CD4-positive, CD25-positive, alpha-beta regulatory T cell (primary cell): ENCODE measurements at regions not wholly inside any gene's neighbourhood (a gene's known extent, or its start where the extent isn't known, plus 50 kb on each side); places are given as distances from the start of the nearest gene placed in this dataset.

Experiments
- ATAC-seq, 2 donors: fragments of 150-1000 bp; cut with Tn5 transposase; one replicate each; pipeline ENCODE4 v1.10.0; 2021; ENCODE audit warnings: low read depth in 2 of 2, moderate number of reproducible peaks in 2 of 2, moderate library complexity in 1 of 2
- DNase-seq, 3 donors: peaks; one replicate each; pipeline versions ENCODE4 v3.0.0 to v3.0.0-alpha.2; 2012 to 2022; ENCODE audit warnings: mixed read lengths in 1 of 3
- H3K27ac ChIP-seq: one replicate; pipeline ENCODE4 v1.7.0; 2013; ENCODE audit warnings: mild to moderate bottlenecking, low read length; ENCODE audit not compliant: insufficient read depth, poor library complexity, severe bottlenecking
- H3K27me3 ChIP-seq: one replicate; pipeline ENCODE4 v1.7.0; 2013; ENCODE audit warnings: low read length; ENCODE audit not compliant: control insufficient read depth, insufficient read depth
- H3K36me3 ChIP-seq: one replicate; pipeline ENCODE4 v1.7.0; 2013; ENCODE audit warnings: mild to moderate bottlenecking, low read length, moderate library complexity; ENCODE audit not compliant: control insufficient read depth, insufficient read depth
- H3K4me1 ChIP-seq: 2 replicates; pipeline ENCODE4 v1.7.0; 2013; ENCODE audit warnings: mild to moderate bottlenecking, low read length; ENCODE audit not compliant: insufficient read depth, control insufficient read depth, poor library complexity, severe bottlenecking
- H3K4me3 ChIP-seq: one replicate; pipeline ENCODE4 v1.7.0; 2013; ENCODE audit warnings: low read depth, mild to moderate bottlenecking, low read length, moderate library complexity
- H3K9me3 ChIP-seq, 2 experiments: 1 replicate in 1 of 2; 2 replicates in 1 of 2; pipeline ENCODE4 v1.7.0; 2013; ENCODE audit warnings: low read length in 2 of 2, mild to moderate bottlenecking in 1 of 2, moderate library complexity in 1 of 2; ENCODE audit not compliant: control insufficient read depth in 2 of 2
- H3K27ac Mint-ChIP-seq, 3 donors: one replicate each; pipeline ENCODE4 v1.8.0; 2020 to 2022; ENCODE audit warnings: mild to moderate bottlenecking in 3 of 3, mixed read lengths in 3 of 3, moderate library complexity in 2 of 3
- H3K27me3 Mint-ChIP-seq: one replicate; pipeline ENCODE4 v1.8.0; 2022; ENCODE audit warnings: mild to moderate bottlenecking, mixed read lengths
- H3K36me3 Mint-ChIP-seq: one replicate; pipeline ENCODE4 v1.8.0; 2020; ENCODE audit warnings: mixed read lengths
- H3K4me1 Mint-ChIP-seq, 4 donors: one replicate each; pipeline ENCODE4 v1.8.0; 2020 to 2022; ENCODE audit warnings: mixed read lengths in 4 of 4, mild to moderate bottlenecking in 1 of 4
- H3K4me3 Mint-ChIP-seq, 4 donors: one replicate each; pipeline ENCODE4 v1.8.0; 2020 to 2022; ENCODE audit warnings: mild to moderate bottlenecking in 4 of 4, mixed read lengths in 4 of 4, moderate library complexity in 3 of 4
- H3K9me3 Mint-ChIP-seq, 7 donors: one replicate each; pipeline ENCODE4 v1.8.0; 2020 to 2022; ENCODE audit warnings: mixed read lengths in 7 of 7, mild to moderate bottlenecking in 3 of 7, moderate library complexity in 2 of 7

DNA sequence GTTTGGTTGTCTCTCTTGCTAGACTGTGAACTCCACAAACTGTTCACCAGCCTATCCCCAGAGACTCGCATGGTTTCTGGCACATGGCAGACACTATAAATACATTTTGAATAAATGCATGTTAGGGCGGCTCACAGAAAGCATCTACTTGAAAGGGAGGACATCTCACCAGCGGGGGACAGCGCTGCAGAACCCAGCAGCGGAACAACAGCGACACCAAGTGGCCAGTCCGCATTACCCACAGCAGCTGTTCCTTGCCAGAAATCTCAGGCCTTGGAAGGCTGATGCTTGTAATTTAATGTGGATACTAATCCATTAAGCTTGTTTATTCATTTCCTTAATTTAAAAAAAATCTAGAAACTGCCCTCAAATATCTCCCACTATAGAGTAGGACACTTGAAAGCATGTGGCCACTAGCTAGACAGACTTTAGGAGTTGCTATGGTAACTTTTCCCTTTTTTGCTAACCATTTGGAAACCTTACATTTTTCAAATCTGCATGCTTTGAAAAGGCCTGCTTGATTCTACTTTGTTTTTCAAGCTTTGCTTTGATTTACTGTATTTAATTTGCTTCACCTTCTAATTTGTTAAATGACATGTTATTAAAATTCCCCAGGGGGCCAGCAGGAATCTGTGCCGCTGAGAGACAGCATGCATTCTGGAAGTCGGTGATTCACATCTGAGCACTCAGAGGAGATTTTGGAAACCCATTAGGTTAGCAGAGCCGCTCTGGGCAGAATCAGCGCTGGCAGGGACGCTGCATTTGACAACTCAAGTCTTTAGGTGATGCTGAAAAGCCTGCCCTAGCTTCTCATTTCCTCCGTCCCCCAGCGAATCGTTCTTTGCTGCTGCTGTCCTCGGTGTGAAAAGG is 63.5 kb upstream of the SSX2IP start:
- Histone ChIP-seq H3K9me3 (no peaks in the 10 kb centered on the region), H3K36me3 (no peaks in the 10 kb centered on the region), H3K27ac (no peak overlapping the region), H3K27me3 (peaks cover 15% of the 10 kb centered on the region), H3K4me3 (no peak overlapping the region), H3K4me1 (no peaks in the 10 kb centered on the region)
- ATAC-seq, result peak; percentile 83 to 88
- Mint-ChIP-seq H3K4me1 (peaks cover 0 to 4% (median 1%) of the 10 kb centered on the region in 4 donors), H3K4me3 (no peak overlapping the region), H3K27me3 (peaks cover 3% of the 10 kb centered on the region), H3K27ac (peak overlapping the region in 1 of 3 donors; percentile 26), H3K9me3 (no peaks in the 10 kb centered on the region), H3K36me3 (no peaks in the 10 kb centered on the region)
- DNase-seq, result peak; percentile 49 to 77 (median 63)

DNA sequence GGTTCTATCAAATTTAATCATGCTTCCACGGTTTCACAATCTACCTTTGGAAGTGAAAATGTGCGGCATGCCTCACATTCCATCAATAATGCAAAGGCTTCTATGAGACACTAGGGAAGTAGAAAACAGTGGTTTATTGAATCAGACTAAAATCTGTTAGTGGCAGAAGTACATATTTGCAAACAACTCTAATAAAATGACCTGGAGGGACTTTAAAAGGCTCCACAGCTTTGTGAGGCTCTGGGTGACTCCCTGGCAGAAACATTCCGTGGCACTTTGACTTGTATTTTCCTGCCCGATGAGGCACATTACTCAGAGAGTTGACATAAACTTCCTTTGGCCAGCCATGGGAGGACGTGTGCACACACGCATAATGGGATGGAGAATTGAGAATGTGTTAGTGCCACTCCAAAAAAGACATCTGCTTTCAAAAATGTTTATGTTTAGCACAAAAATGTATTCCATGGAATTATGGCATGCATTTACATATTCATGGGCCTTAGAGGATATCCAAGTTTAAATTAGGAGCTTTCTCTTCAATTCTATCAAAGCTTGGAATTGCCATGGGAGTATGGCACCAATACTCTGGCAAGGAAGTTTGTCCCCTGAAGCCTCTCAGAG is 60.0 kb upstream of the SSX2IP start:
- ATAC-seq (no peak), DNase-seq (no peak)
- Histone ChIP-seq H3K4me1 (no peaks in the 10 kb centered on the region), H3K9me3 (no peaks in the 10 kb centered on the region), H3K36me3 (no peaks in the 10 kb centered on the region), H3K4me3 (no peak overlapping the region), H3K27ac (no peak overlapping the region), H3K27me3 (peaks cover 20% of the 10 kb centered on the region)
- peaks cover 9% of the 10 kb centered on the region for H3K27me3 Mint-ChIP-seq
- H3K27ac Mint-ChIP-seq, result no peak overlapping the region
- H3K36me3 Mint-ChIP-seq, result no peaks in the 10 kb centered on the region
- H3K4me3 Mint-ChIP-seq, result no peak overlapping the region
- H3K9me3 Mint-ChIP-seq, result no peaks in the 10 kb centered on the region
- peaks cover 0 to 4% (median 0%) of the 10 kb centered on the region in 4 donors for H3K4me1 Mint-ChIP-seq

DNA sequence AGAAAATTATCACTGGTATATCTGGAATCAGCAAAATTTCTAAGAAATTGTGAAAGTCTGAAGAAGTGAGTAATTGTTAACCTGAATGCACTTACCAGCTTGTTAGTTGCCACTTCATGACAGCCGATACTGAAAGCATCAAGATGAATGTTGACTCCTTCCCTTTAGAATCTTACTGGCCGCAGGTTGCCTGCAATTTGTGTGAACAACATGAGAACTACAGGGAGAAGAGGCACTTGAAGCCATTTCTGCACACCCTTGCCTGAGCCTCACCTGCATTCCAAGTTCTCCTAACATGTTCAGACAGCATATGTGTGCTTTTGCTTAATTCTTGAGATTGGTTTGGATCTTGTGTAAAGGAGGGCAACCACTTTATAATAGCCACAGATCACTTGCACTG is 59.2 kb upstream of the SSX2IP start:
- Histone ChIP-seq H3K9me3 (no peaks in the 10 kb centered on the region), H3K4me1 (no peaks in the 10 kb centered on the region), H3K27ac (no peak overlapping the region), H3K4me3 (no peak overlapping the region), H3K27me3 (peaks cover 20% of the 10 kb centered on the region), H3K36me3 (no peaks in the 10 kb centered on the region)
- Mint-ChIP-seq H3K27me3 (peaks cover 9% of the 10 kb centered on the region), H3K4me3 (no peak overlapping the region), H3K36me3 (no peaks in the 10 kb centered on the region), H3K4me1 (peaks cover 0 to 4% (median 0%) of the 10 kb centered on the region in 4 donors), H3K27ac (peak overlapping the region in 2 of 3 donors; percentile 39 to 57), H3K9me3 (no peaks in the 10 kb centered on the region)
- DNase-seq (no peak), ATAC-seq (no peak)

DNA sequence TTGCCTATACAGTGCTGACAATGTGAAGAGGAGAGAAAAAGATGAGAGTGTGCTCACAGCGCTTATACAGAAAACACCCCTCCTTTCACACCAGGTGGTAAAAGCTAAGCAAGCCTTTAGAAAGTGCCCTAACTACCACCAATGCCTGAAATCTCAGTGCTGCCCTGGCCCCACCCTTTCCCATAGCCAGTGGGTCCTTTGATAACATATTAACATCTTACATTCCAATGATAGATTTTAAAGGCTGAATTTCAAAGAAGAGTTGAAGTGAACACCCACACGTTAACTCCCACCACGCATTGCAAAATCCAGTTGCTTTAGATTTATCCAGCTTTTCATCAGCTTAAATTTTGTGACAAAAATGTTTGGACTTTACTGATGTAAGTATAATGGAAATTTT is 58.1 kb upstream of the SSX2IP start:
- Histone ChIP-seq H3K4me3 (no peak overlapping the region), H3K4me1 (no peaks in the 10 kb centered on the region), H3K27me3 (peaks cover 20% of the 10 kb centered on the region), H3K27ac (no peak overlapping the region), H3K36me3 (no peaks in the 10 kb centered on the region), H3K9me3 (no peaks in the 10 kb centered on the region)
- no peak for ATAC-seq
- Mint-ChIP-seq H3K27ac (no peak overlapping the region), H3K9me3 (no peaks in the 10 kb centered on the region), H3K27me3 (peaks cover 9% of the 10 kb centered on the region), H3K36me3 (no peaks in the 10 kb centered on the region), H3K4me1 (peaks cover 0 to 2% (median 0%) of the 10 kb centered on the region in 4 donors), H3K4me3 (no peak overlapping the region)
- no peak for DNase-seq

DNA sequence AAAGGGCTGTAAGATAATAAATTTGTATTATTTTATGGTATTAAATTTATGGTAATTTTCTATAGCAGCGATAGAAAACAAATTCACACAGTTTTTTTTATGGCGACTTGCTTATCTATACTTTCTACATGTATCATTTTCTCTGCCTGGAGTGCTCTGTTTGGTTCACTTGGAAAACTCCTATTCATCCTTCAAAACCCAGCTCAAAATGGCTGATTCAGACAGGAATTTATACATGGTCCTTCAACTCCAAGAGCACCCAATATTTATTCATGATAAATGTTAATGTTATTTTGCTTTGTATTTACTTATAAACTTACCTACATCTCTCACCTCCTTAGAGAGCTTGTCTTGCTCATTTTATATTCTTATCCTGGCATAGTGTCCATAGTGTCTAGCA is 55.6 kb upstream of the SSX2IP start:
- DNase-seq, result no peak
- ATAC-seq, result no peak
- Histone ChIP-seq H3K4me1 (no peaks in the 10 kb centered on the region), H3K27ac (no peak overlapping the region), H3K36me3 (no peaks in the 10 kb centered on the region), H3K9me3 (no peaks in the 10 kb centered on the region), H3K27me3 (peaks cover 19% of the 10 kb centered on the region), H3K4me3 (no peak overlapping the region)
- H3K4me3 Mint-ChIP-seq, result no peak overlapping the region
- peak overlapping the region in 1 of 3 donors; percentile 76 for H3K27ac Mint-ChIP-seq
- peaks cover 9% of the 10 kb centered on the region for H3K27me3 Mint-ChIP-seq
- no peaks in the 10 kb centered on the region for H3K4me1 Mint-ChIP-seq
- no peaks in the 10 kb centered on the region for H3K36me3 Mint-ChIP-seq
- no peaks in the 10 kb centered on the region for H3K9me3 Mint-ChIP-seq

DNA sequence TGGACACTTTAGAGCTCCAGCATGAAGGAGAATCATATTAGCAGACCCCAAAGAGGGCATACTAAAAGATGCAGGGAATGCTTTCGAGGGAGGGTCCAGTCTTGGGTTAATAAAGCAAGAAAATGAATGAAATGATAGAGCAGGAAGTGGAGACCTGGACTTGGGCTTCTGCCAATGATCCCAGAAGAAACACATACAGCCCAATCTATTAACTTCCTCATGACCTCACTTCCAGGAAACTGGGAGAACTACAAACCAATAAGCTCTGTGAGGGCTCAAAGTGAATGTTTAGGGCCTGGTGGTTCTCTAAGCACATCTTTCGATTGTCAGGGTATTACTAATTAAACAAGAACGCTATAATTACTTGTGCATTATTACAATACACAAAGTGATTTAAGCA is 53.6 kb upstream of the SSX2IP start:
- H3K36me3 ChIP-seq, result no peaks in the 10 kb centered on the region
- no peak overlapping the region for H3K4me3 Mint-ChIP-seq
- H3K4me1 Mint-ChIP-seq, result no peaks in the 10 kb centered on the region
- no peaks in the 10 kb centered on the region for H3K9me3 Mint-ChIP-seq
- peaks cover 14% of the 10 kb centered on the region for H3K27me3 Mint-ChIP-seq
- no peak for ATAC-seq
- H3K27ac ChIP-seq, result no peak overlapping the region
- H3K4me1 ChIP-seq, result no peaks in the 10 kb centered on the region
- no peak overlapping the region for H3K4me3 ChIP-seq
- peaks cover 8% of the 10 kb centered on the region for H3K27me3 ChIP-seq
- H3K27ac Mint-ChIP-seq, result no peak overlapping the region
- H3K36me3 Mint-ChIP-seq, result no peaks in the 10 kb centered on the region
- no peaks in the 10 kb centered on the region for H3K9me3 ChIP-seq
- DNase-seq, result no peak

DNA sequence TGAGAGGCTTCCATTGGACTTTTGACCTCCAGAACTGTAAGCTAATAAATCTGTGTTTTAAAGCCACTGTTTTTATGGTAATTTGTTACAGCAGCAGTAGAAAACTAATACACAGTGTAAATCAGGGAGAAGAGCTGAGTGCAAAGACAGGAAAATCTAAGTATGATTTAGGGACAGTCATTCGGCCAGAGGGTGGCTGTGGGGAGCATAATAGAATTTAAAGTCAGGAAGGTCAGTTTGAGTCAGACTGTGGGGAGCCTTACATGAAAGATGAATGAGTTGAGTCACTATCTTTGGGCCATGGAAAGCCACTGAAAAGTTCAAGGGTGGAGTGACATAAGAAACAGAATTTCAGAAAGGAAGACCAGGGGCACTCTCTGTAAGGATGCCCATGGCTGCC is 52.4 kb upstream of the SSX2IP start:
- H3K4me1 Mint-ChIP-seq, result no peaks in the 10 kb centered on the region

More for the DNA sequence above, 52.4 kb upstream of the SSX2IP start:
- no peaks in the 10 kb centered on the region for H3K9me3 Mint-ChIP-seq
- Histone ChIP-seq H3K27me3 (peaks cover 2% of the 10 kb centered on the region), H3K9me3 (no peaks in the 10 kb centered on the region), H3K4me3 (no peak overlapping the region), H3K27ac (no peak overlapping the region), H3K4me1 (no peaks in the 10 kb centered on the region), H3K36me3 (no peaks in the 10 kb centered on the region)
- no peak for DNase-seq
- ATAC-seq, result no peak
- H3K27ac Mint-ChIP-seq, result no peak overlapping the region
- peaks cover 9% of the 10 kb centered on the region for H3K27me3 Mint-ChIP-seq
- no peak overlapping the region for H3K4me3 Mint-ChIP-seq
- no peaks in the 10 kb centered on the region for H3K36me3 Mint-ChIP-seq
